CD4-positive, alpha-beta T cell (primary cell): ENCODE measurements at regions not wholly inside any gene's neighbourhood (a gene's known extent, or its start where the extent isn't known, plus 50 kb on each side); places are given as distances from the start of the nearest gene placed in this dataset.

Experiments
- ATAC-seq: fragments of 200-7000 bp; cut with Tn5 transposase; one replicate; pipeline ENCODE4 v1.10.0; 2022; ENCODE audit warnings: mild to moderate bottlenecking; ENCODE audit not compliant: poor library complexity
- CTCF ChIA-PET: fragments of 350-600 bp; sonication (Branson Sonifier 250); formaldehyde crosslinking; loops from one replicate; lab custom pipeline; 2021; ENCODE audit warnings: antibody characterized with exemption, inconsistent platforms; lab: Charles Lee
- POLR2A ChIA-PET: fragments of 350-600 bp; sonication (Branson Sonifier 250); formaldehyde crosslinking; loops from one replicate; lab custom pipeline; 2021; ENCODE audit warnings: antibody characterized with exemption, inconsistent platforms; lab: Charles Lee
- DNase-seq, 14 experiments: peaks; one replicate each; pipeline ENCODE4 v3.0.0-alpha.2; 2013 to 2020; ENCODE audit warnings: mixed read lengths in 2 of 14
- H3K27ac ChIP-seq, 2 donors: one replicate each; pipeline versions ENCODE4 v1.5.1 to v1.7.0; 2013; ENCODE audit warnings: low read length in 2 of 2, low read depth in 1 of 2, mild to moderate bottlenecking in 1 of 2
- H3K27me3 ChIP-seq, 2 experiments: 1 replicate in 1 of 2; 2 replicates in 1 of 2; pipeline versions ENCODE4 v1.6.1 to v1.7.0; 2013; ENCODE audit warnings: low read length in 2 of 2, control low read depth in 1 of 2, mild to moderate bottlenecking in 1 of 2, moderate library complexity in 1 of 2; ENCODE audit not compliant: insufficient read depth in 2 of 2, control insufficient read depth in 1 of 2
- H3K36me3 ChIP-seq: one replicate; pipeline ENCODE4 v1.6.1; 2013; ENCODE audit warnings: low read length, control low read depth; ENCODE audit not compliant: insufficient read depth
- H3K4me1 ChIP-seq: one replicate; pipeline ENCODE4 v1.6.1; 2013; ENCODE audit warnings: low read length, control low read depth; ENCODE audit not compliant: insufficient read depth
- H3K4me3 ChIP-seq: one replicate; pipeline ENCODE4 v1.5.1; 2013; ENCODE audit warnings: mild to moderate bottlenecking, low read length, moderate library complexity
- H3K9me3 ChIP-seq, 2 experiments: 1 replicate in 1 of 2; 2 replicates in 1 of 2; pipeline versions ENCODE4 v1.6.1 to v1.7.0; 2013; ENCODE audit warnings: low read length in 2 of 2, mild to moderate bottlenecking in 2 of 2, control low read depth in 1 of 2, moderate library complexity in 1 of 2; ENCODE audit not compliant: control insufficient read depth in 1 of 2, insufficient read depth in 1 of 2
- H3K27ac Mint-ChIP-seq: one replicate; pipeline ENCODE4 v1.8.0; 2020; ENCODE audit warnings: mixed read lengths
- H3K27me3 Mint-ChIP-seq: one replicate; pipeline ENCODE4 v1.8.0; 2021; ENCODE audit warnings: mixed read lengths
- H3K36me3 Mint-ChIP-seq: one replicate; pipeline ENCODE4 v1.8.0; 2021; ENCODE audit warnings: low read depth, mixed read lengths
- H3K4me1 Mint-ChIP-seq: one replicate; pipeline ENCODE4 v1.8.0; 2021; ENCODE audit warnings: low read depth, mixed read lengths
- H3K4me3 Mint-ChIP-seq: one replicate; pipeline ENCODE4 v1.8.0; 2020; ENCODE audit warnings: mild to moderate bottlenecking, mixed read lengths
- H3K9me3 Mint-ChIP-seq: one replicate; pipeline ENCODE4 v1.8.0; 2020; ENCODE audit warnings: mixed read lengths
- CTCF ChIP-seq: fragments of 200-600 bp; IDR thresholded peaks from one replicate; pipeline ENCODE4 v1.8.0; 2022; ENCODE audit warnings: antibody characterized with exemption, mild to moderate bottlenecking
- intact Hi-C, 2 experiments: fragments of 100-400 bp; cut with DNase I in 1 of 2; cut with micrococcal nuclease in 1 of 2; formaldehyde crosslinking; loops; one replicate each; pipeline versions ENCODE4 v1.15.1 to v1.9.0; 2023 to 2025; cut with DNase I, micrococcal nuclease

- DNase-seq (no peak), ATAC-seq (no peak)
- H3K36me3 ChIP-seq, result no peaks in the 10 kb centered on the region
- H3K4me1 ChIP-seq, result peaks cover 4% of the 10 kb centered on the region
- intact Hi-C loops, result no loop called here
- no peak overlapping the region for H3K27ac Mint-ChIP-seq
- H3K4me1 Mint-ChIP-seq, result peaks cover 25% of the 10 kb centered on the region
- peaks cover under 1% of the 10 kb centered on the region for H3K27me3 Mint-ChIP-seq
- H3K9me3 ChIP-seq, result no peaks in the 10 kb centered on the region
- POLR2A ChIA-PET, result no interaction called here
- CTCF ChIA-PET, result interaction anchor here (0.9 kb wide), 1 partner anchor 10 kb away, joined by 3 read pairs; no protein-coding TSS in a partner anchor
- no peaks in the 10 kb centered on the region for H3K36me3 Mint-ChIP-seq
- H3K27me3 ChIP-seq, result no peaks in the 10 kb centered on the region
- H3K4me3 ChIP-seq, result no peak overlapping the region
- no peak overlapping the region for H3K27ac ChIP-seq
- no peaks in the 10 kb centered on the region for H3K9me3 Mint-ChIP-seq
- no peak overlapping the region for H3K4me3 Mint-ChIP-seq
- TF ChIP-seq CTCF, result no peak
Measured at GRCh38 chr6:90386399-90387382, 90.0 kb upstream of the BACH2 start.

GRCh38 chr6:90385759-90386313 lies 89.2 kb upstream of the BACH2 start:
- Histone ChIP-seq H3K4me3 (no peak overlapping the region), H3K27me3 (no peaks in the 10 kb centered on the region), H3K36me3 (no peaks in the 10 kb centered on the region), H3K27ac (no peak overlapping the region), H3K9me3 (no peaks in the 10 kb centered on the region), H3K4me1 (peaks cover 4% of the 10 kb centered on the region)
- ATAC-seq (no peak), DNase-seq (no peak)
- CTCF ChIA-PET, result interaction anchor here (0.9 kb wide), 1 partner anchor 9 kb away, joined by 3 read pairs; no protein-coding TSS in a partner anchor
- Mint-ChIP-seq H3K4me3 (no peak overlapping the region), H3K27me3 (peaks cover 6% of the 10 kb centered on the region), H3K36me3 (no peaks in the 10 kb centered on the region), H3K9me3 (no peaks in the 10 kb centered on the region), H3K27ac (no peak overlapping the region), H3K4me1 (peaks cover 25% of the 10 kb centered on the region)
- POLR2A ChIA-PET, result no interaction called here
- intact Hi-C loops, result no loop called here
- TF ChIP-seq CTCF, result no peak

DNA sequence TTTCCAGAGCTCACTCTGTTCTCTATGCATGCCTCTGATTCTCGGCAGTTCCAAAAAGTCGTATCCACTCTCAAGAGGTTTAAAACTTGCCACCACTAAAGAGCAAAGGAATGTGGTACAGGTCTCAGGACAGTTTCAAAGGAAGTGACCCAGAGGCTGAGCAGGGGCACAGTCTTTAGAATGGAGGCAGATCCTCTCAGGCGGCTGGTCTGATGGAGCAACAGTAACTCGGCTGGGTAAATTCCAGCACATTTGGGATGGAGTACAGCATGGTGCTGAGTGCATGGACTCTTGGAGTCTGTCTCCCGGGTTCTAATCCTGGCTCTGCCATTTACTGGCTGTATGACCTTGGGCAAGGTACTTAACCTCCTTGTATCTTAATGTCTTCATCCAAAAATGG lies 88.1 kb upstream of the BACH2 start:
- H3K36me3 ChIP-seq, result no peaks in the 10 kb centered on the region
- no peak overlapping the region for H3K27ac ChIP-seq
- Mint-ChIP-seq H3K4me1 (peaks cover 25% of the 10 kb centered on the region), H3K36me3 (no peaks in the 10 kb centered on the region), H3K9me3 (no peaks in the 10 kb centered on the region), H3K27ac (no peak overlapping the region), H3K4me3 (no peak overlapping the region), H3K27me3 (peaks cover 6% of the 10 kb centered on the region)
- H3K9me3 ChIP-seq, result no peaks in the 10 kb centered on the region
- ChIA-PET CTCF (interaction anchor here (1.1 kb wide), 1 partner anchor 8 kb away, joined by 4 read pairs; no protein-coding TSS in a partner anchor), POLR2A (interaction anchor here (0.7 kb wide), 1 partner anchor 455 kb away, joined by 3 read pairs; no protein-coding TSS in a partner anchor)
- intact Hi-C loops, result no loop called here
- H3K4me3 ChIP-seq, result no peak overlapping the region
- peaks cover 4% of the 10 kb centered on the region for H3K4me1 ChIP-seq
- no peaks in the 10 kb centered on the region for H3K27me3 ChIP-seq
- ATAC-seq (no peak), DNase-seq (no peak)
- TF ChIP-seq CTCF, result no peak
